RWPE2 (cell line): ENCODE measurements at regions not wholly inside any gene's neighbourhood (a gene's known extent, or its start where the extent isn't known, plus 50 kb on each side); places are given as distances from the start of the nearest gene placed in this dataset.

Experiments
- ATAC-seq: fragments of 200-7000 bp; cut with Tn5 transposase; 3 replicates; pipeline ENCODE4 v1.9.1; 2021; ENCODE audit warnings: low read depth
- DNase-seq: peaks from one replicate; pipeline ENCODE4 v3.0.0-alpha.2; 2020; ENCODE audit warnings: low spot score
- H3K27ac ChIP-seq: fragments of 450-650 bp; 2 replicates; pipeline ENCODE4 v1.5.1; 2017; ENCODE audit warnings: mild to moderate bottlenecking; ENCODE audit not compliant: poor library complexity, severe bottlenecking
- H3K27me3 ChIP-seq: fragments of 250-450 bp; sonication (Bioruptor Pico); 2 replicates; pipeline ENCODE4 v1.5.1; 2021; ENCODE audit warnings: mild to moderate bottlenecking, moderate library complexity; ENCODE audit not compliant: insufficient read depth, poor library complexity, severe bottlenecking
- H3K36me3 ChIP-seq: fragments of 250-450 bp; sonication (Bioruptor Pico); 2 replicates; pipeline ENCODE4 v1.5.1; 2020; ENCODE audit warnings: low read depth, mild to moderate bottlenecking, moderate library complexity
- H3K4me1 ChIP-seq: fragments of 250-450 bp; sonication (Bioruptor Pico); 2 replicates; pipeline ENCODE4 v1.5.1; 2021; ENCODE audit warnings: mild to moderate bottlenecking, moderate library complexity; ENCODE audit not compliant: insufficient read depth, poor library complexity, severe bottlenecking
- H3K4me3 ChIP-seq: fragments of 250-450 bp; sonication (Bioruptor Pico); 2 replicates; pipeline ENCODE4 v1.5.1; 2021; ENCODE audit warnings: mild to moderate bottlenecking, moderate library complexity; ENCODE audit not compliant: severe bottlenecking
- H3K9me3 ChIP-seq: fragments of 250-450 bp; sonication (Bioruptor Pico); 2 replicates; pipeline ENCODE4 v1.5.1; 2021; ENCODE audit warnings: mild to moderate bottlenecking, moderate library complexity; ENCODE audit not compliant: severe bottlenecking
- TF ChIP-seq, protein P1 (sequence below): fragments of 450-650 bp; IDR thresholded peaks from one replicate; pipeline ENCODE4 v1.5.1; 2017; ENCODE audit warnings: mild to moderate bottlenecking, moderate library complexity; ENCODE audit not compliant: poor library complexity, severe bottlenecking

DNA sequence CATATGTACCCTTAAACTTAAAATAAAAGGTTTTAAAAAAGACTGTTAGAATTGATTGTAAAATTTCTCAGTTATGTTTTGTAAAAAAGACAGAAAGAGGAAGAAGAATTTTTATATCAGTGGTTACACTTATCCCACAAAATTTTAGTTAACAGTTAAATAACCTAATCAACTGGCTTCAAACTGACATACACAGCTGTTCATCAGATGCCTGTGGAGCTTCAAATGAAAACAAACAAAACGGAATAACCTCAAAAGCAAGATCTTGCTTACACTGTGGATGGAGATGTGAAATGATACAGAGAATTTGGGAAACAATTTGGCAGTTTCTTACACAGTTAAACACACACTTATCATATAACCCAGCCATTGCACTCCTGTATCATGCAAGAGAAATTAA, 521.0 kb downstream of the ETS1 start:
- H3K27me3 ChIP-seq: no peaks in the 10 kb centered on the region
- H3K9me3 ChIP-seq: no peaks in the 10 kb centered on the region
- no peaks in the 10 kb centered on the region for H3K36me3 ChIP-seq
- TF ChIP-seq, protein P1, sequence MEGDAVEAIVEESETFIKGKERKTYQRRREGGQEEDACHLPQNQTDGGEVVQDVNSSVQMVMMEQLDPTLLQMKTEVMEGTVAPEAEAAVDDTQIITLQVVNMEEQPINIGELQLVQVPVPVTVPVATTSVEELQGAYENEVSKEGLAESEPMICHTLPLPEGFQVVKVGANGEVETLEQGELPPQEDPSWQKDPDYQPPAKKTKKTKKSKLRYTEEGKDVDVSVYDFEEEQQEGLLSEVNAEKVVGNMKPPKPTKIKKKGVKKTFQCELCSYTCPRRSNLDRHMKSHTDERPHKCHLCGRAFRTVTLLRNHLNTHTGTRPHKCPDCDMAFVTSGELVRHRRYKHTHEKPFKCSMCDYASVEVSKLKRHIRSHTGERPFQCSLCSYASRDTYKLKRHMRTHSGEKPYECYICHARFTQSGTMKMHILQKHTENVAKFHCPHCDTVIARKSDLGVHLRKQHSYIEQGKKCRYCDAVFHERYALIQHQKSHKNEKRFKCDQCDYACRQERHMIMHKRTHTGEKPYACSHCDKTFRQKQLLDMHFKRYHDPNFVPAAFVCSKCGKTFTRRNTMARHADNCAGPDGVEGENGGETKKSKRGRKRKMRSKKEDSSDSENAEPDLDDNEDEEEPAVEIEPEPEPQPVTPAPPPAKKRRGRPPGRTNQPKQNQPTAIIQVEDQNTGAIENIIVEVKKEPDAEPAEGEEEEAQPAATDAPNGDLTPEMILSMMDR: no peak
- H3K4me3 ChIP-seq: no peak overlapping the region
- DNase-seq (no peak), ATAC-seq (no peak)
- H3K27ac ChIP-seq: no peak overlapping the region
- H3K4me1 ChIP-seq: no peaks in the 10 kb centered on the region

DNA sequence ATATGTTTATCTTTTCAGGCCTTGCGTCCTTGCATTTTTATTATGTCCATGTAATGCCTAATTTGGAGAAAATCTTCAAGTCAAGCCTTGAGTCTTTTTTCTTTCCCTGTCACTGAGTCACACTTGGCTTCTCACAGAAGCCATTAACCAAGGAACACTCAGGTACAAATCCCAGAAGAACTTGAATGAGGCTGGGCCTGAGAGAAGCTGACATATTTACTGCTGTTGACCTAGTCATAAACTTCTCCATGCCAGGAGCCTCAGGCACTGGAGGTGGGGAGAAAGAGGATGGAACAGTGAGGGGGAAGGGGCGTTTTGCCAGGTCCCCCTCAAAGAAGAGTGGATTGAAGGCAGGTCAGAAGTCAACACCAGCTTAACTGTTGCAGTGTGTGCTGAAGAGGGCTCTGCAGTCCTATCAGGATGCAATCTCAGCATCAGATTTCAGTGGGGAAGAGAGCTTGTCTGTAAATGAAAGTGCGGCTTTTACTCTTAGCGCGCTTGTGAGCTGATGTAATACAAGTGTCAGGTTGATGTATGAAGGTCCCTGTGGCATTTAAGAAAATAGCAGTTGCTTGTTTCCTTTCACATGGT, 526.0 kb downstream of the ETS1 start:
- Histone ChIP-seq H3K36me3 (no peaks in the 10 kb centered on the region), H3K4me3 (no peak overlapping the region), H3K4me1 (peaks cover 5% of the 10 kb centered on the region), H3K9me3 (no peaks in the 10 kb centered on the region), H3K27ac (no peak overlapping the region), H3K27me3 (no peaks in the 10 kb centered on the region)
- ATAC-seq: peak; percentile 53; the same call in 1 of the 3 replicates
- TF ChIP-seq, protein P1: no peak
- no peak for DNase-seq

DNA sequence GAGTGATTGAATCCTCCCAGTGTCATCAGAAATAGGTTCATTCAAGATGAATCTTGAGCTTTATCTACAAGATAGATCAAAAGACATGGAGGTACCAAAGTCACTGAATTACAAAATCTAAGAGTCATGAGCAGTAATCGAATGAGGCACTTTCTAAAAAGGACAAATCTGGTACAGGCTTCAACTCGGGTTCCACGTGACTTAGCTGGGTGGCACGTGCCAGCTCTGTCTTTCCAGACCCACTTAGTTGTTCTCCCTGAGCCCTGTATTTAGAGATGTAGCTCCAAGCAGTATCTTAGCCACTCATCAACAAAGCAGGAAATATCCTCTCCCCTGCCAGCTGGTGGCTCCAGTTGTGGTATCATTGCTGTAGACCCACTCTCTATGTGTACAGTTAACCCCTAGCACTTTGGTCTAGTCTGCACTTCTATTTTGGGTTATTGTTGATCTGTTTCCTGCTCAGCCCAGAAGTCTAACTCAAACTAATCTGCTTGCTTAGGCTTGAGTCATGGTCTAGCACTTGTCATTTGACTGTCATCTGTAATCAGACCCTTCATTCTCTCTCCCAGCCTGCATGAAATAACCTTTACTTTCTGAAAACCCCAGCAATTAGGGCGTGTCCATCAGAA, 528.7 kb downstream of the ETS1 start:
- no peak for DNase-seq
- H3K4me1 ChIP-seq: peaks cover 29% of the 10 kb centered on the region
- H3K4me3 ChIP-seq: no peak overlapping the region
- no peaks in the 10 kb centered on the region for H3K27me3 ChIP-seq
- ATAC-seq: no peak
- no peaks in the 10 kb centered on the region for H3K36me3 ChIP-seq
- no peaks in the 10 kb centered on the region for H3K9me3 ChIP-seq
- no peak overlapping the region for H3K27ac ChIP-seq
- TF ChIP-seq, protein P1: no peak

DNA sequence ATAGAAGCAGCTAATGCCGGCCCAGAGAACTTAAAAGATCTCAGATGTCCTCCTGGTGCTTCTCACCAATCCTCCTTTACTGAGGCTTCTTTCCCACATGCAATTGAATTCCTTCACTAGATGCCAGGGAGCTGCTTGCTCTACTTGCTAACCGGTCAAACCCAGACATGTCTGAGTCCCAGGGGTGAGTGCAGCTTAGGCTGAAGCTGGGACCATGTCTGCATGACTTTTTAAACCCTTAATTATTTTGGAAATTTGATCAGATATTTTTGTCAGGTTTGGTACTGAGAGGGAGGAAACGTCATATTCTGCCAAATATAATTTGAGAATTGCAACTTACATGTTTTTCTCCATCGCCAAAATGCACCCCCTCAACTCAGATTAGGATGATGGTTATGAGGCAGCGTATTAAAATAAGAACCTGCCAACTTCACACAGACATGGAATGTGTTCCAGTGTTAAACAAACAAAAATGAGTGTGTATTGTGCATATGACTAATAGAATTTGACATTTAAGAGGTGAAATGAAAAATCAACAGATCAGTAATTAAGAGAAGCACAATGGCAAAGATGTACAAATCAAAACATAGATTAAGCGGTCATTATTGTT, 529.5 kb downstream of the ETS1 start:
- ATAC-seq (no peak), DNase-seq (no peak)
- TF ChIP-seq, protein P1: no peak
- Histone ChIP-seq H3K4me1 (peaks cover 37% of the 10 kb centered on the region), H3K9me3 (no peaks in the 10 kb centered on the region), H3K4me3 (no peak overlapping the region), H3K27me3 (no peaks in the 10 kb centered on the region), H3K36me3 (no peaks in the 10 kb centered on the region), H3K27ac (no peak overlapping the region)
